Putamen (tissue), 1 donor: ENCODE measurements at regions not wholly inside any gene's neighbourhood (a gene's known extent, or its start where the extent isn't known, plus 50 kb on each side); places are given as distances from the start of the nearest gene placed in this dataset.

Experiments
- DNase-seq: peaks from one replicate; pipeline ENCODE4 v3.0.0-alpha.2; 2016; ENCODE audit warnings: low spot score

GRCh38 chr5:167790045-167790444 is 501.4 kb upstream of the WWC1 start:
- no peak for DNase-seq

- no peak for DNase-seq
Measured at GRCh38 chr5:167790462-167791260, 500.8 kb upstream of the WWC1 start.

GRCh38 chr5:167792514-167792913 is 498.9 kb upstream of the WWC1 start:
- no peak for DNase-seq

GRCh38 chr5:167793700-167794099 is 497.7 kb upstream of the WWC1 start:
- no peak for DNase-seq

- no peak for DNase-seq
Measured at GRCh38 chr5:167794121-167794520, 497.3 kb upstream of the WWC1 start.

GRCh38 chr5:167796672-167797071 is 494.8 kb upstream of the WWC1 start:
- DNase-seq = no peak

GRCh38 chr5:167797933-167798332 is 493.5 kb upstream of the WWC1 start:
- DNase-seq = no peak

- DNase-seq = no peak
Measured at GRCh38 chr5:167798448-167798847, 493.0 kb upstream of the WWC1 start.

GRCh38 chr5:167800427-167800826 is 491.0 kb upstream of the WWC1 start:
- no peak for DNase-seq

GRCh38 chr5:167801999-167802398 is 489.4 kb upstream of the WWC1 start:
- no peak for DNase-seq

GRCh38 chr5:167802755-167803431 is 488.6 kb upstream of the WWC1 start:
- DNase-seq = no peak

GRCh38 chr5:167804512-167805220 is 486.8 kb upstream of the WWC1 start:
- no peak for DNase-seq

- DNase-seq = no peak
Measured at GRCh38 chr5:167810573-167810972, 480.9 kb upstream of the WWC1 start.

- DNase-seq = no peak
Measured at GRCh38 chr5:167812871-167813270, 478.6 kb upstream of the WWC1 start.

- DNase-seq = no peak
Measured at GRCh38 chr5:167813389-167813788, 478.1 kb upstream of the WWC1 start.

- no peak for DNase-seq
Measured at GRCh38 chr5:167814040-167814439, 477.4 kb upstream of the WWC1 start.

- no peak for DNase-seq
Measured at GRCh38 chr5:167814828-167815227, 476.6 kb upstream of the WWC1 start.

GRCh38 chr5:167816354-167816753 is 475.1 kb upstream of the WWC1 start:
- no peak for DNase-seq

- DNase-seq = no peak
Measured at GRCh38 chr5:167816864-167817263, 474.6 kb upstream of the WWC1 start.

GRCh38 chr5:167819406-167819805 is 472.0 kb upstream of the WWC1 start:
- DNase-seq = no peak

GRCh38 chr5:167820101-167820990 is 471.1 kb upstream of the WWC1 start:
- DNase-seq = no peak

GRCh38 chr5:167821151-167821550 is 470.3 kb upstream of the WWC1 start:
- no peak for DNase-seq
